BLaER1 treated with 17β-estradiol and CSF1 and Interleukin-3, amounts not matched to agents 10 nM and 100 nM (cell line): ENCODE measurements at regions not wholly inside any gene's neighbourhood (a gene's known extent, or its start where the extent isn't known, plus 50 kb on each side); places are given as distances from the start of the nearest gene placed in this dataset.
"Not testable (repeated sequence)": the region's sequence is repeated elsewhere in the genome, so short reads cannot be mapped to it uniquely, and the experiment has no call there.

Experiments
- H3K27ac ChIP-seq, 11 experiments: shearing (Covaris generic); formaldehyde crosslinking; 2 replicates each; pipeline ENCODE4 v1.8.1; 2022
- H3K27me3 ChIP-seq, 11 experiments: shearing (Covaris generic); formaldehyde crosslinking; 2 replicates each; pipeline ENCODE4 v1.8.1; 2022
- H3K36me3 ChIP-seq, 11 experiments: shearing (Covaris generic); formaldehyde crosslinking; 2 replicates each; pipeline ENCODE4 v1.8.1; 2022
- H3K4me1 ChIP-seq, 10 experiments: shearing (Covaris generic); formaldehyde crosslinking; 2 replicates each; pipeline ENCODE4 v1.8.1; 2022
- H3K4me2 ChIP-seq, 11 experiments: shearing (Covaris generic); formaldehyde crosslinking; 2 replicates each; pipeline ENCODE4 v1.8.1; 2022
- H3K4me3 ChIP-seq, 10 experiments: shearing (Covaris generic); formaldehyde crosslinking; 2 replicates each; pipeline ENCODE4 v1.8.1; 2022
- H3K9ac ChIP-seq, 11 experiments: shearing (Covaris generic); formaldehyde crosslinking; 2 replicates each; pipeline ENCODE4 v1.8.1; 2022
- H3K9me3 ChIP-seq, 11 experiments: shearing (Covaris generic); formaldehyde crosslinking; replicated peaks in 1 of 11; 2 replicates each; pipeline ENCODE4 v1.8.1; 2022
- H4K20me1 ChIP-seq, 11 experiments: shearing (Covaris generic); formaldehyde crosslinking; 2 replicates each; pipeline ENCODE4 v1.8.1; 2022
- Cebpa-rat ChIP-seq, 11 experiments: shearing (Covaris generic); IDR thresholded peaks; 2 replicates each; pipeline ENCODE4 v1.8.1; 2022

- H4K20me1 ChIP-seq, result no peaks in the 10 kb centered on the region
- no peaks in the 10 kb centered on the region for H3K4me1 ChIP-seq
- no peak overlapping the region for H3K9ac ChIP-seq
- no peak overlapping the region for H3K4me2 ChIP-seq
- H3K9me3 ChIP-seq, result no peaks in the 10 kb centered on the region
- TF ChIP-seq Cebpa-rat (IDR thresholded peaks at IDR 0.05), result no peak
- no peaks in the 10 kb centered on the region for H3K36me3 ChIP-seq
- no peak overlapping the region for H3K4me3 ChIP-seq
- H3K27ac ChIP-seq, result no peak overlapping the region
- H3K27me3 ChIP-seq, result no peaks in the 10 kb centered on the region
These were observed 494.8 kb upstream of the TOM1L1 start for GRCh38 chr17:54405826-54406225.

GRCh38 chr17:54408731-54409130 is 491.9 kb upstream of the TOM1L1 start:
- TF ChIP-seq Cebpa-rat (IDR thresholded peaks at IDR 0.05), result no peak
- Histone ChIP-seq H4K20me1 (no peaks in the 10 kb centered on the region), H3K4me1 (no peaks in the 10 kb centered on the region), H3K27ac (no peak overlapping the region), H3K36me3 (no peaks in the 10 kb centered on the region), H3K27me3 (no peaks in the 10 kb centered on the region), H3K4me3 (no peak overlapping the region), H3K9ac (no peak overlapping the region), H3K4me2 (no peak overlapping the region), H3K9me3 (no peaks in the 10 kb centered on the region)

GRCh38 chr17:54418467-54418866 is 482.2 kb upstream of the TOM1L1 start:
- no peak for TF ChIP-seq Cebpa-rat (IDR thresholded peaks at IDR 0.05)
- Histone ChIP-seq H3K4me3 (no peak overlapping the region), H3K27me3 (no peaks in the 10 kb centered on the region), H3K36me3 (no peaks in the 10 kb centered on the region), H3K9me3 (peaks cover 0 to 8% (median 0%) of the 10 kb centered on the region in 11 experiments; a peak in 1 of 22 replicates), H3K4me1 (no peaks in the 10 kb centered on the region), H3K4me2 (no peak overlapping the region), H3K27ac (no peak overlapping the region), H4K20me1 (no peaks in the 10 kb centered on the region), H3K9ac (no peak overlapping the region)

- Histone ChIP-seq H3K4me1 (no peaks in the 10 kb centered on the region), H3K27ac (no peak overlapping the region), H3K4me2 (no peak overlapping the region), H3K27me3 (no peaks in the 10 kb centered on the region), H3K9ac (no peak overlapping the region), H3K36me3 (no peaks in the 10 kb centered on the region), H3K9me3 (no peaks in the 10 kb centered on the region), H4K20me1 (no peaks in the 10 kb centered on the region), H3K4me3 (no peak overlapping the region)
- no peak for TF ChIP-seq Cebpa-rat (IDR thresholded peaks at IDR 0.05)
These were observed 475.0 kb upstream of the TOM1L1 start for GRCh38 chr17:54425671-54426070.

GRCh38 chr17:54426296-54426886 is 474.3 kb upstream of the TOM1L1 start:
- no peak overlapping the region for H3K9ac ChIP-seq
- H3K27ac ChIP-seq, result no peak overlapping the region
- no peaks in the 10 kb centered on the region for H4K20me1 ChIP-seq
- H3K36me3 ChIP-seq, result no peaks in the 10 kb centered on the region
- no peaks in the 10 kb centered on the region for H3K4me1 ChIP-seq
- no peaks in the 10 kb centered on the region for H3K9me3 ChIP-seq
- no peak overlapping the region for H3K4me2 ChIP-seq
- H3K4me3 ChIP-seq, result no peak overlapping the region
- H3K27me3 ChIP-seq, result no peaks in the 10 kb centered on the region
- TF ChIP-seq Cebpa-rat (IDR thresholded peaks at IDR 0.05), result no peak

- Histone ChIP-seq H3K36me3 (no peaks in the 10 kb centered on the region), H3K4me1 (no peaks in the 10 kb centered on the region), H4K20me1 (no peaks in the 10 kb centered on the region), H3K9ac (no peak overlapping the region), H3K27ac (no peak overlapping the region), H3K4me3 (no peak overlapping the region), H3K4me2 (no peak overlapping the region), H3K27me3 (no peaks in the 10 kb centered on the region), H3K9me3 (peaks cover 0 to 10% (median 5%) of the 10 kb centered on the region in 11 experiments; a peak in 6 of 22 replicates)
- TF ChIP-seq Cebpa-rat (IDR thresholded peaks at IDR 0.05), result no peak
These were observed 464.7 kb upstream of the TOM1L1 start for GRCh38 chr17:54435966-54436365.

GRCh38 chr17:54439816-54440215 is 460.8 kb upstream of the TOM1L1 start:
- no peaks in the 10 kb centered on the region for H3K36me3 ChIP-seq
- H3K9me3 ChIP-seq, result peaks cover 0 to 10% (median 5%) of the 10 kb centered on the region in 11 experiments; a peak in 7 of 22 replicates
- no peak overlapping the region for H3K4me3 ChIP-seq
- no peak for TF ChIP-seq Cebpa-rat (IDR thresholded peaks at IDR 0.05)
- H3K4me2 ChIP-seq, result no peak overlapping the region
- no peaks in the 10 kb centered on the region for H3K27me3 ChIP-seq
- no peaks in the 10 kb centered on the region for H3K4me1 ChIP-seq
- H3K9ac ChIP-seq, result no peak overlapping the region
- no peak overlapping the region for H3K27ac ChIP-seq
- H4K20me1 ChIP-seq, result no peaks in the 10 kb centered on the region

GRCh38 chr17:54451051-54451450 is 449.6 kb upstream of the TOM1L1 start:
- Histone ChIP-seq H3K4me3 (no peak overlapping the region), H3K27me3 (no peaks in the 10 kb centered on the region), H3K9ac (no peak overlapping the region), H4K20me1 (no peaks in the 10 kb centered on the region), H3K27ac (no peak overlapping the region), H3K36me3 (no peaks in the 10 kb centered on the region), H3K4me2 (no peak overlapping the region), H3K9me3 (peaks cover 28 to 39% (median 32%) of the 10 kb centered on the region in 11 experiments), H3K4me1 (no peaks in the 10 kb centered on the region)
- TF ChIP-seq Cebpa-rat (IDR thresholded peaks at IDR 0.05), result no peak

- no peaks in the 10 kb centered on the region for H4K20me1 ChIP-seq
- peaks cover 35 to 56% (median 48%) of the 10 kb centered on the region in 11 experiments for H3K9me3 ChIP-seq
- no peak for TF ChIP-seq Cebpa-rat (IDR thresholded peaks at IDR 0.05)
- H3K27me3 ChIP-seq, result no peaks in the 10 kb centered on the region
- H3K4me1 ChIP-seq, result no peaks in the 10 kb centered on the region
- H3K27ac ChIP-seq, result no peak overlapping the region
- no peak overlapping the region for H3K4me2 ChIP-seq
- no peaks in the 10 kb centered on the region for H3K36me3 ChIP-seq
- H3K9ac ChIP-seq, result no peak overlapping the region
- H3K4me3 ChIP-seq, result no peak overlapping the region
These were observed 447.8 kb upstream of the TOM1L1 start for GRCh38 chr17:54452666-54453348.

- Histone ChIP-seq H3K9ac (no peak overlapping the region), H3K36me3 (no peaks in the 10 kb centered on the region), H3K4me3 (no peak overlapping the region), H3K27ac (no peak overlapping the region), H3K4me1 (no peaks in the 10 kb centered on the region), H3K4me2 (no peak overlapping the region), H3K9me3 (peaks cover 35 to 61% (median 51%) of the 10 kb centered on the region in 11 experiments), H4K20me1 (no peaks in the 10 kb centered on the region), H3K27me3 (no peaks in the 10 kb centered on the region)
- TF ChIP-seq Cebpa-rat (IDR thresholded peaks at IDR 0.05), result no peak
These were observed 445.3 kb upstream of the TOM1L1 start for GRCh38 chr17:54455251-54455868.

- H3K9me3 ChIP-seq, result peaks cover 0 to 15% (median 0%) of the 10 kb centered on the region in 11 experiments; a peak in 6 of 22 replicates
- not testable (repeated sequence) for H3K9ac ChIP-seq, H3K36me3 ChIP-seq, H3K4me3 ChIP-seq, H3K4me2 ChIP-seq, H3K27me3 ChIP-seq, H3K27ac ChIP-seq, H4K20me1 ChIP-seq, H3K4me1 ChIP-seq
These were observed 435.2 kb upstream of the TOM1L1 start for GRCh38 chr17:54465443-54465842.
